ENCODE measurements at regions not wholly inside any gene's neighbourhood (a gene's known extent, or its start where the extent isn't known, plus 50 kb on each side); places are given as distances from the start of the nearest gene placed in this dataset.

DNA sequence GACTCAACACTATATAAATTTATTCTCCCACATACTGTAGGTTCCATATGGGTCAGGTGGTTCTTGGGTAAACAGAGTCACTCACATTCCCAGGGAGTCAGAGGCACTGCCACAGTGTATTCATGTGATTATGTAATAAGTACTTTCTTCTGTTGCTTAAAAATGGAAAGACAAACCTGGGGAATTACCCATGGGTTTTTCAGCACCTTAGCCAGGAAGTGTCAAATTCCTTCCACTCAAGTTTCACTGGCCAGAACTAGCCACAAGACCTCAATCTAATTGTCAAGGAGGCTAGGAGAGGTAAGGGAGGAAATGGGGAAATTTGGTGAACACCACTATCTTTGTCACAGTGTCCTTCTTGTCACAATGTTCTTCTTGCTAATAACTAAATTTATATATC, 333.2 kb upstream of the MDGA2 start:
- Histone ChIP-seq H3K36me3 (replicated peaks in 1 of 2; ENCODE audit: control insufficient read depth in 1 of 2, insufficient read depth in 2 of 2, low read length in 1 of 2) (no peaks in the 10 kb centered on the region), H3K4me1 (ENCODE audit: control insufficient read depth in 1 of 2, insufficient read depth in 2 of 2, low read depth in 1 of 2, low read length in 1 of 2) (no peaks in the 10 kb centered on the region), H4K20me1 (ENCODE audit: insufficient read depth) (no peaks in the 10 kb centered on the region), H2AFZ (ENCODE audit: low read depth) (no peak overlapping the region), H3K4me2 (no peak overlapping the region), H3K27me3 (ENCODE audit: insufficient read depth) (no peaks in the 10 kb centered on the region), H3F3A (replicated peaks; ENCODE audit: insufficient read depth) (no peaks in the 10 kb centered on the region), H3K4me3 (ENCODE audit: low read depth in 2 of 2, low read length in 1 of 2) (no peak overlapping the region), H3K9ac (no peak overlapping the region), H3K9me2 (no peaks in the 10 kb centered on the region), H3K9me3 (no peaks in the 10 kb centered on the region), H3K27ac (ENCODE audit: low read depth in 2 of 2, low read length in 1 of 2) (no peak overlapping the region), H3K79me2 (ENCODE audit: insufficient read depth) (no peaks in the 10 kb centered on the region)
- ChIA-PET POLR2A (no interaction called here), CTCF (no interaction called here)
- TF ChIP-seq POLR2AphosphoS5 (IDR thresholded peaks at IDR 0.05; ENCODE audit: low read depth, low read length), result no peak
- TF ChIP-seq USF1 (IDR thresholded peaks at IDR 0.05; ENCODE audit: borderline replicate concordance, low read depth), result no peak
- TF ChIP-seq GABPA (IDR thresholded peaks at IDR 0.05; ENCODE audit: low read depth), result no peak
- TF ChIP-seq SIN3A (IDR thresholded peaks at IDR 0.05; ENCODE audit: borderline replicate concordance, low read depth, low read length), result no peak
- TF ChIP-seq, protein P1, sequence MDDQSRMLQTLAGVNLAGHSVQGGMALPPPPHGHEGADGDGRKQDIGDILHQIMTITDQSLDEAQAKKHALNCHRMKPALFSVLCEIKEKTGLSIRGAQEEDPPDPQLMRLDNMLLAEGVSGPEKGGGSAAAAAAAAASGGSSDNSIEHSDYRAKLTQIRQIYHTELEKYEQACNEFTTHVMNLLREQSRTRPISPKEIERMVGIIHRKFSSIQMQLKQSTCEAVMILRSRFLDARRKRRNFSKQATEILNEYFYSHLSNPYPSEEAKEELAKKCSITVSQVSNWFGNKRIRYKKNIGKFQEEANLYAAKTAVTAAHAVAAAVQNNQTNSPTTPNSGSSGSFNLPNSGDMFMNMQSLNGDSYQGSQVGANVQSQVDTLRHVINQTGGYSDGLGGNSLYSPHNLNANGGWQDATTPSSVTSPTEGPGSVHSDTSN (IDR thresholded peaks at IDR 0.05), result no peak
- TF ChIP-seq FOXM1 (IDR thresholded peaks at IDR 0.05; ENCODE audit: low read depth), result no peak
- TF ChIP-seq RAD21 (IDR thresholded peaks at IDR 0.05; ENCODE audit: low read length), result no peak
- TF ChIP-seq MAX (IDR thresholded peaks at IDR 0.05; ENCODE audit: low read depth), result no peak
- no peak for TF ChIP-seq SMC3 (IDR thresholded peaks at IDR 0.05; ENCODE audit: low read depth, low read length)
- no peak for TF ChIP-seq TAF1 (IDR thresholded peaks at IDR 0.05; ENCODE audit: borderline replicate concordance, low read depth, low read length)
- no peak for TF ChIP-seq CHD2 (IDR thresholded peaks at IDR 0.05; ENCODE audit: low read length, partially characterized antibody)
- TF ChIP-seq FOXJ3 (CRISPR knock-in tag; IDR thresholded peaks at IDR 0.05), result no peak
- no peak for TF ChIP-seq REST (IDR thresholded peaks at IDR 0.05; ENCODE audit: low read depth, low read length)
- no peak for TF ChIP-seq MEF2A (IDR thresholded peaks at IDR 0.05; ENCODE audit: borderline replicate concordance, low read depth)
- TF ChIP-seq EP300 (IDR thresholded peaks at IDR 0.05; ENCODE audit: borderline replicate concordance in 1 of 2, low read depth in 1 of 2, low read length in 1 of 2), result no peak
- TF ChIP-seq TEAD4 (IDR thresholded peaks at IDR 0.05; ENCODE audit: borderline replicate concordance, insufficient read depth), result no peak
- no peak for TF ChIP-seq RCOR1 (IDR thresholded peaks at IDR 0.05; ENCODE audit: low read length)
- TF ChIP-seq EZH2phosphoT487 (IDR thresholded peaks at IDR 0.05; ENCODE audit: borderline replicate concordance, low read depth), result no peak
- no peak for TF ChIP-seq RFX5 (IDR thresholded peaks at IDR 0.05; ENCODE audit: low read length)
- no peak for DNase-seq

Measured in SK-N-SH (cell line).